Activated CD4-positive, alpha-beta T cell treated with anti-CD3 and anti-CD28 coated beads, Interleukin-10, Interleukin-2, amounts not matched to agents 100 ng/mL and 50 ng/mL, durations not matched to agents 16 hours and 8 hours (primary cell): ENCODE measurements at regions not wholly inside any gene's neighbourhood (a gene's known extent, or its start where the extent isn't known, plus 50 kb on each side); places are given as distances from the start of the nearest gene placed in this dataset.
"Not testable (repeated sequence)": the region's sequence is repeated elsewhere in the genome, so short reads cannot be mapped to it uniquely, and the experiment has no call there.

Experiments used
- DNase-seq: peaks from one replicate; pipeline ENCODE4 v3.0.0-alpha.2; 2020

DNA sequence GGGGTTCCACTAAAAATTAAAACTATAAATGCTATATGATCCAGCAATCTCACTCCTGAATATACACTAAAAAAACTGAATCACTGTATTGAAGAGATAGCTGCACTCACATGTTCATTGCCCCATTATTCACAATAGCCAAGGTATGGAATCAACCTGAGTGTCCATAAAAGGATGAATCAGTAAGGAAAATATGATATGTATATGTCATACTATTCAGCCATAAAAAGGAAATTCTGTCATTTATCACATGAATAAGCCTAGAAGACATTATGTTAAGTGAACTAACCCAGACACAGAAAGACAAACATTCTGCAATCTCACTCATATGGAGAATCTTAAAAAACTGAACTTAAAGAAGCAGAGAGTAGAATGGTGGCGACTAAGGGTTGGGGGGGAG is 1376.2 kb upstream of the CDH9 start:
- DNase-seq = no peak

DNA sequence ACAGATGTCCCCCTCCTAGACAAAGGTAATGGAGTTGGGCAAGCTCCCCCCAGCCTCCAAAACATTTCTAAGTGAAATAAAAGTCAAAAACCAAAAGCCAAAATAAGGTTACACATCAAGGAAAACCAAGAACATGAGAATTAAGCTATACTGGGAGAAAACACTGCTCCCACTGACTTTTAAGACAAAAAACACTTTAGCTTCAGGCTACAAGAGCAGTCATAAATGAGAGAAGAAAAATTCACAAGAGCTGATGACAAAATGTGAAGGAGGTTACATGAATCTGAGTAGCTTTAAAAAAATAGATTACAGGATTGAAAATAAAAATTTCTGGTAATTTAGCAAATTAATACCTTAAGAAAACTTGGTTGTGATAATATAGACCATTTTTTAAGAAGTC is 1370.3 kb upstream of the CDH9 start:
- no peak for DNase-seq

DNA sequence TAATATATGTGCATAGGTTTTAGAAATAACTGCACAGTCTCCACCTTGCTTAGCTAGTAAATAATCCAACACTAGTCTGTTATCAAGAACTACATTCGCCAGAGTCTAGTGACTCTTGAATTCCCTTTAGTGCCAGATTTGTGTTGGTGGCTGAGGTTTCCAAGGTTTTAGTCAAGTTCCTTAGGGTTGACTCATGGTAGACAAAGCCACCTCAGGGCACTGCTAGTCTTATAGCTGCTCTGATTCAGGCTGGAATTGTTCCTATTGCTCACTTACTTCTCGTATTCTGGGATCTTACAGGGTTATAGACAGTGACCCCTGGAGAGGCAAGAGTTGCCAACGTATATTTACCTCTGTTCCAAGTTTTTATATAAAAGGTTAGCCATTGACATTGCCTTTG is 1369.8 kb upstream of the CDH9 start:
- no peak for DNase-seq

DNA sequence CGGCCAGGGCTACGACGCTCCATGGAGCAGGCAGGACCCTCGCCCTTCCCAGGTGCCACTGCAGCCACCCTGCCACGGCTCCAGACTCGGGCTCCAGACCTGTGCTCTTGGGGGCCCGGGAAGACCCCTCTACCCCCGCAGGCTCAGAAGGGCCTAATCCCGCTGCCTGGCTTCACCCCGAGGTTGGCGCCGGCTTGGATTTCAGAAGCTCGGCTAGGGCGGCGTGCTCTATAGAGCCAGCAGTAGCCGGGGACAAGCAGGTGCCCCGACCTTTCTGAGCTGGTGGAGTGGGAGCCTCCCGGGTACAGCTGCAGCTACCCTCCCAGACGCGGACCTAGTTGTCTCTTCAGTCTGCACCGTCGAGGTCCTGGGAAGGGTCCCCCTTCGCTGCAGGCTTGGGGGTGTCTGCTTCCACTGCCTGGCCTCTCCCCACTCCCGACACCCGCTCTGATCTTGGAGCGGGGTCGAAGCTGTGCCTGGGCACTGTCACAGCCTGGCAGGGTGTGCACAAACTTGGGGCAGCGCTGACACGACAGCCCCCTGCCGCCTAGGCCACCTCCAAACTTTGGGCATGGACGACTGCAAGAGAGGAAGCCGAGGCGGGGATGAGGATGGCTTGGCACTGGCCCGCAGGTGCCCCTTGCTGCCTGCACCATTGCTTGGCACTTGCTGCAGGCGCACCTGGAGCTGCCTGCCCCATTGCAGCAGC is 1366.1 kb upstream of the CDH9 start:
- no peak for DNase-seq

DNA sequence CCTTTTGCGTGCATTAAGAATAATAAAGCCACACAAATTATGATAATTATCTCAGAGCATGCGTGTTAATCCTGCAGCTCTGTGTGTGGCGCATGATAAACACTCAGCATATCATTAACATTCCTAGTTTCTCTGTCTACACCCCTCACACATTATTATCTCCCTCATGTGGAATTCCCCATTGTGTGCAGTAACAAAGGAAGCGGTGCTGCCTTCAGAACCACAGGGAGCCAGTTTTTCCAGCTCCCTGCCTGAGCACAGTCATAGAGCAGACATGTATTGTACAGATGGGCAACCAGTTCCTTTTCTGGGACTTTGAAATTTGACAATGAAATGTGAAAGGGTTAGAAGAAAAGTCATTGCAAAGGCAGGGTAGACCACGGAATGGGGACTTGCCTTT is 1365.5 kb upstream of the CDH9 start:
- no peak for DNase-seq

DNA sequence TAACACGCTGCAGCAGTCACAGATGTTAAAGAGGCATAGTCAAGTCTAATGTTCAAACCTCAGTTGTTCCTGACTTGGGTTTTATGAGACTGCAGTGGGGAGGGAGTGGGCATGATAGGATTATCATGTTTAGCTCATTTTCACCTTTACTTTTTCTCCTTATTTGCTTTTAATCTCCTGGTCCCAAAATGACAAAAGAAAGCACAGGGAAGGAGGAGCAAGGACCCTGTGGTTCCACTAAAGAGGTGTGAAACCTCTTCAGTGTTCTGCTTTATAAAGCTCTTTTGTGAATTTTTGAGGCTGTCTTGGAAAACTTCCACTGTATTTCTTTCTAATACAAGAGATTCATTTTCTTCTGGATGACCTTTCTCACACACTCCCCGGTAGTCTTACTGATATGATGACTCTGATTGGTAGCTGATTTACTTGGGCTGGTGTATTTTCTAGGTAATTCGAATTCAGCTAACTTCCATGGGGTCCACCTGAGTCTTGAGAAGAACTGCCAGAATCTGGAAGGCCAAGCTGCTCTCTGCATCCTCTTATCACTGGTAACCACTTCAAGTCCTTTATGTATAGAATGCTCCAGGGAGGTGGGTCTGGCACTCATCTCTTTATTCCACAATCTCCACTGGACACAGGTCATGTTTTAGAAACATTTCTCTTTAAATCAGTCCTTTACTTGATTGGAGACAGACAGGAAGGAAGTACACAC is 1364.4 kb upstream of the CDH9 start:
- no peak for DNase-seq

DNA sequence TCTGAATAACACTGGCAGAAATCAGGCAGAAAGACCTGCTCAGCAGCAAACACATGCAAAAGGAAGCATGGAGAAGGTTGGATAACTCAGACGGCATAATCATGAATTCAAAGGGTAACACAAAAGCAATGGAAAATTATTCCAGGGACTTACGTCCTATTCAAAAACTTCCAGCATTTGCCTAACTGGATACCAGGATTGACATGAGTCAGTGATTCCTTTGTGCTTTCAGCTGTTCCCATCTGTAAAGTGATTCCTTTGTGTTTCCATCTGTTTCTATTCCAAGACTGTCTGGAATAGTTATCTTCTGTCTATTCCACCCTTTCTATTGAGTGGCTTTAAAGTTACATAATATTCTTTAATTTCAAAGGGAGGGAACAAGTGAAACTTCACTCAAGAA is 1361.7 kb upstream of the CDH9 start:
- no peak for DNase-seq

DNA sequence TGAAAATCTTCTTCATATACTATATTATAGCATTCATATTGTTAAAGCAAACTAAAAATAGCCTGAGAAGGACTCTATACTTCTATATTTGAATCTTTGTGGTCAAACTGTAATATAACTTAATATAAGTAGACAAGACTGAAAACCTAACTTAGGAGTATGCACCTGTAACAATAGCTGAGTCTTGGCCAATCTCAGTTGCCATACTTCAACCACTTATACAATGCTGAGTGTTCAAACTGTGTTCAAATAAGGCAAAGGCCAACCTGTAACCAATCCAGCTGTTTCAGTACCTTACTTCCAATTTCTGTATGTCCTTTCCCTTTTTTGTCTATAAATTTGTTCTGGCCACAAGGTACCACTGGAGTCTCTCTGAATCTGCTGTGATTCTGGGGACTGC is 1360.8 kb upstream of the CDH9 start:
- no peak for DNase-seq

DNA sequence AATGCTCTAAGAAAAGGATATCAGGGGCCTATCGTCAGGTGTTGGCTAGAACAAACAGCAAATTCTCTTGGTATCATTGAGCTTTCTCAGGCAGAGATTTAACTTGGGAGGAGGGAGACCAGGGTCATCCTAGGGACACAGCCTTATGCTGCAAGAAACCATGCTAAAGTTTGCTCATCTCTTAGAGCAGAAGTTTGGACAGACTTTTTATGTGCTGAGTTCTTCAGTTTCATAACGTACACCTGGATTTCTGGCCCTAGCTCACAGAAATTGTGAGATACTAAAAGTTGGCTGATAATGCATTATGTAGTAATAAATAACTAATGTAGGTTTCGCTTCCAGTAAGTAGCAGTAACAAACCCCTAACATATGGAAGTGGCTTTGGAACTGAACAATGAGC is 1359.8 kb upstream of the CDH9 start:
- no peak for DNase-seq

DNA sequence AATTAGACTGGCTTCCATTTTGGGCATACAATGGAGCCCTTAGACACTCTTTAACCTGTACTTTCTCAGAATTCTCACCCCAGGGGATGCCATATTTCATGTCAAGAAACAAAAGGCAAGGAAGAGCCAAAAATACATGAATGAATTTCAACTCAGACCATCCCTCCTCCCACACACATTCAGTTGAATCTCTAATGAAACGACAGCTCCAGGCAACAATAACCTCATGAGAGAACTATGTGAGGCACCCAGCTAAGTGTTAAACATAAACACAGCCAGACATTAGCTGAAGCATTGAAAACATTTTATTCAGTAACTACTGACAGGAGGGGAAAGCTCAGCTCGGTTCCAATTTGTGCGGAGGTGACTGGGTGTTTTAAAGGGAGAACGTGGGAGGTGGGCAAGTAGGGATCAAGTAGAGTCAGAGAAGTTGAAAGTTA is 1359.1 kb upstream of the CDH9 start:
- DNase-seq = no peak

DNA sequence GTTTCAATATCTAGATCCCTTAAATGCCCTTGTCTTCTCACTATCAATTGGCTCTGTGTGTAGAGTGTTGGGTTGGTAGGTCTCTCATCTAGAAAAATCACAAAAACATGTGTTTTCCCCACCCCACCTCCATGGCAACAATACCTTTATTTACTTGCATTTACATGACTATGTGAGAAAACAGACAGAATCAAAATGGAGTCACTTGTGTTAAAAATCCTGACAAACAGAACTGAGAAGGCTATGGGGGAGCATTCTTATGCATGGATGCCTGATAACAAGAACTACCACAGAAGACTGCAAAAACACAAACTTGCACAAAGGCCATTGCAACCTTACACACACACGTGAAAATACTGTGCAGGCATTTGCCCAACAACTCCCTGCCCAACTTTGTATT is 1352.9 kb upstream of the CDH9 start:
- no peak for DNase-seq

DNA sequence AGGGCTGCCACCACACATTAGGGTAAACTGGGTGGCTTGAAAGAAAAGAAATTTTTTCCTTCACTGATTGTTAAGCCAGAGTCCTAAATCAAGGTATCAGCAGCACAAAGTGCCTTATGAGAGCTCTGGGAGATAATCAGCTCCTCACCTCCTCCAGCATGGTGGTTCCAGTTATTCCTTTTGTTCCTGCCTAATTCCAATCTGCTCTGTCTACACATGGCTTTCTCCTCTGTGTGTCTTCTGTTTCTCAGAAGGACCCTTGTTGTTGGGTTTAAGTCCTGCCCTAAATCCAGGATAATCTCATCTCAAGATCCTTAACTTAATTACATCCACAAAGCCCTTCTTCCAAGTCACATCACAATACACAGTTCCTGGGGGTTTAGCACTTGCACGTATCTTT is 1352.0 kb upstream of the CDH9 start:
- DNase-seq = no peak

DNA sequence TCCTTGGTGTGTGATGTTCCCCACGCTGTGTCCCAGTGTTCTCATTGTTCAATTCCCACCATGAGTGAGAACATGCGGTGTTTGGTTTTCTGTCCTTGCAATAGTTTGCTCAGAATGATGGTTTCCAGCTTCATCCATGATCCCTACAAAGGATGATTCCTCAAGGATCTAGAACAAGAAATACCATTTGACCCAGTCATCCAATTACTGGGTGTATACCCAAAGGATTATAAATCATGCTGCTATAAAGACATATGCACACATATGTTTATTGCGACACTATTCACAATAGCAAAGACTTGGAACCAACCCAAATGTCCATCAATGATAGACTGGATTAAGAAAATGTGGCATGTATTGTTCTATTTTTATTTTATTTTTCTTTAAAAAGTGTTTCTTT is 1351.3 kb upstream of the CDH9 start:
- not testable (repeated sequence) for DNase-seq

DNA sequence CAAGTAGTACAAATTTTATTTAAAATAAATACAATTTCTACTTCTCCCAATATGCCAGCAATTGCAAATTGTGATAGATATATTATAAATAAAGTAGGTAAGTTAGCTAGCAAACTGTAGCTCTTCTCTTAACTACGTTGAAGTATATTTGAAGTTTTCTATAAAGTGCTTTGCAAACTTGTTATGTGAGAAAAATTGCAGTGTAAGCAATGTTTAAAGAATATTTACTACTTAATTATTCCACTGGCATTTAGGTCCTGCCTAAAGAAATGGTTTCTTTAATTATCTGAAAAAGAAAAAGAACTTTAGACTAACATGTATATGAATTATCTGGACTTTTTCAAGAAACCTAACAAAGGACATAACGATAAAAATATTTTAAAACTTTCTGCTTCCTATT is 1350.0 kb upstream of the CDH9 start:
- DNase-seq = no peak

DNA sequence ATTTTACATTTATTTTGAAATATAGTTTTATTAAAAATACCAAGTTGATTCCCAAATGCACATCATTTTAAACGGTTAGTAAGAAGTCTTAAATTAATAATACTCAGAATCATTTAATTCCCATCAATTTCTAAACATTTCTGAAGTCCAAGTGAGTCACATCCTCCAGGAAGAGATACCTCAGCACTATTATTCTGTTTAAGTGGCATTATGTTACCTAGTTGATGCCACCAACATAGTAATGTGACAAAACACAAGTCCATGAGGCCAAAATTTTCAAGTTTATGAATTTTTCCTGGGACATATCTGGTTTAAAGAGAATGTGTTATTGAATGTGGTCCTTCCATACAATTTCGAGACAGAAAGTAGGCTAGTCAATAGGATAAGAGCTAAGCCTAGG is 1348.3 kb upstream of the CDH9 start:
- DNase-seq = no peak

DNA sequence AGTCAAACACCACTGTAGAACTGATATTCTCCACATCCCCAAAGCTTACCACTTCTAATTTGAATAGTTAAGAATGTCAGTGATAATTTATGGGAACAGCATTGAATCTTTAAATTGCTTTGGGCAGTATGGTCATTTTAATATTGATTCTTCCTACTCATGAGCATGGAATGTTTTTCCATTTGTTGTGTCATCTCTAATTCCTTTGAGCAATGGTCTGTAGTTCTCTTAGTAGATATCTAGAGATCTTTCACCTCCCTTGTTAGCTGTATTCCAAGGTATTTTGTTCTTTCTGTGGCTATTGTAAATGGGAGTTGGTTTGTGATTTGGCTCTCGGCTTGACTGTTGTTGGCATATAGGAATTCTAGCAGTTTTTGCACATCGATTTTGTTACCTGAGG is 1341.8 kb upstream of the CDH9 start:
- no peak for DNase-seq

DNA sequence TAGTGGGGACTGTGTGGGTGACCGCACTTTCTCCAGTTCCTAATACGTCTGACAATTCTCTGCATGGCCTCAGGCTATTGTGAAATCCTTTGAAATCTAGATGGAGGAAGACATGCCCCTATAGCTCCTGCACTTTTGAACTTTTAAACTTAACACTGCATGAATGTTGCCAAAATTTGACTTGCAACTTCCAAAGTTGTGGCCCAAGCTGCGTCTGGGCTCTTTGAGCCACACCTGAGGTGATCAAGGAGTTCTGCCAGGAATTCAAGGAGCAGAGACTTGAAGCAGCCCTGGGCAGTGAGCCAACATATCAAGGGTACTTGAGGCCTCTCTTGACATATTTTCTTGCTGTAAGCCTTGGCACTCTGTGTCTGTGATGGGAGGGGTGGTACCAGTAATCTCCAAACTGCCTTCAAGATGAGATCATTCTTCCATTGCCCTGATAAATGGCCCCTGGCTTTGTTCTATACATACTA is 1336.1 kb upstream of the CDH9 start:
- DNase-seq = no peak

DNA sequence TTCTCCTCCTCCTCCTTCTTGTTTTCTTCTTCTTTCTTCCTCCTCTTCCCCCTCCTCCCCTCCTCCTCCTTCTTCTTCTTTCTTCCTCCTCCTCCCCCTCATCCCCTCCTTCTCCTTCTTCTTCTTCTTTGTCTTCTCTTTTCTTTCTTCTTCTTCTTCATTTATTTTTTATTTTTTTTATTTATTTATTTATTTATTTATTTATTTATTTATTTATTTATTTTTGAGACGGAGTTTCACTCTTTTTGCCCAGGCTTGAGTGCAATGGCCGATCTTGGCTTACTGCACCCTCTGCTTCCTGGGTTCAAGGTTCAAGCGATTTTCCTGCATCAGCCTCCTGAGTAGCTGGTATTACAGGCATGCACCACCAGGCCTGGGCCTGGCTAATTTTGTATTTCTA is 1332.5 kb upstream of the CDH9 start:
- no peak for DNase-seq

DNA sequence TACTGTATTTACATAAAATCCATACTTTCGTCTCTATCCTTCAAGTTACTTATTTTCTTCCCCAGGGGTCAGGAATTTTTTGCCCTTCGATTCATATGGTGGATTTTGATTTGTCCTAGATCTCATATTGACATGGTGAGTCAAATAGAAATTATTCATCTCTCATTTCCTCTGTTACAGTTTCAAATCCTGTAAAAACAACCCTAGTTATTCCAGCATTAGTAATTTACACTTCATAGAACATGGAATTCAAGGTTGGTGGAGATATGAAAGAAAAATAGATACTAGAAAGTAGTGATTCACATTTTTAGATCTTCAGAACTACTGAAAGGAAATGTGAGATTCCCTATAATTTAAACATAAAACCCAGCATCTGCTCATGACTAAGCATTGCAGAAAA is 1331.0 kb upstream of the CDH9 start:
- DNase-seq = no peak

DNA sequence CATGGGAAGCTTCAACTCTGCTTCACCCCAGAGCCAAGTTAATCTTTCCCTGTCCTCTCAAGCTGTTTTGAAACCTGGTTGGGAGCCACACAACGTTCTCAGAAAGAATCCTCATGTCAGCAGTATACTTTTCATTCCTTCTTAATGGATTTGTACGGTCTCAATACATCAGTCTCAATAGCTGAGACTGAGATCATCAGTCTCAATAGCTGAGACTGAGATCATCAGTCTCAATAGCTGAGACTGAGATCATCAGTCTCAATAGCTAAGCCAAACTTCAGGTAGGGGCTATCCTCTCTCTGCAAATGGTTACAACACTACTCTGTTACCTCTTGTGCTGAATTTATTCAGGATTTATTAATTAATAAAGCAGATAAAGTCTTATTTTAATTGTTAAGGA is 1317.4 kb upstream of the CDH9 start:
- no peak for DNase-seq

DNA sequence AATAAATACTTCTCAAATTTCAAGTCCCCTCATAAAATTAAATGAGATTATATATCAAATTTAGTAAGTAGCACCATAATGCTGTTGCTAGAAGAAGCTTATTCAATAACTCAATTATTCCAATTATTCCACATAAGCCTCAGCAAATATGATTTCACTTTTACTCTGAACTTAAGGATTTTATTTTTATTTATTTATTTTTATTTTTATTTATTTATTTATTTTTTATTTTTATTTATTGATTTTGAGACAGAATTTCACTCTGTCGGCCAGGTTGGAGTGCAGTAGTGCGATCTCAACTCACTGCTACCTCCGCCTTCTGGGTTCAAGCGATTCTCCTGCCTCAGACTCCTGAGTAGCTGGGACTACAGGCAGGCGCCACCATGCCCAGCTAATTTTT is 1308.3 kb upstream of the CDH9 start:
- DNase-seq = no peak

DNA sequence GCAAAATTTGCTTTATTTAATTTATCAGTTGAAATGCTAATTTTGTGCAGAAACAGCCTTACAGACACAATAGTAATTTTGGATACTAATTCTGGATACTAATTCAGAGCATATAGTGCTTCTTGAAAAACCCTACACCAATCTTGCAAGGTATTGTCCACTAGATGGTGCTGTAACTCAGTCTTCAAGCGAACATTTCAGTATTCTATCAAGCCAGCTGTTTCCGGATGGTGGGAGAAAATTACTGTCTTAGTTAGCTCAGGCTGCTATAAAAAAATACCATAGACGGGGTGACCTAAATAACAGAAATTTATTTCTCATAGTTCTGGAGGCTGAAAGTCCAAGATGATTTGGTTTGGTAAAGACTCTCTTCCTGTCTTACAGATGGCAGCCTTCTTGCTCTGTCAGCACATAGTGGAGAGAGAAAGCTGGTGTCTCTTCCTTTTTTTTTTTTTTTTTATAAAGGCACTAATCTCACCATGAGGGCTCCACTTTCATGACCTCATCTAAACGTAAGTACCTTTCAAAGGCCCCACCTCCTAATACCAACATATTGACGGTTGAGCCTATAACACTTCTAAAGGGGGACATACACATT is 1306.5 kb upstream of the CDH9 start:
- peak; percentile 6 for DNase-seq

DNA sequence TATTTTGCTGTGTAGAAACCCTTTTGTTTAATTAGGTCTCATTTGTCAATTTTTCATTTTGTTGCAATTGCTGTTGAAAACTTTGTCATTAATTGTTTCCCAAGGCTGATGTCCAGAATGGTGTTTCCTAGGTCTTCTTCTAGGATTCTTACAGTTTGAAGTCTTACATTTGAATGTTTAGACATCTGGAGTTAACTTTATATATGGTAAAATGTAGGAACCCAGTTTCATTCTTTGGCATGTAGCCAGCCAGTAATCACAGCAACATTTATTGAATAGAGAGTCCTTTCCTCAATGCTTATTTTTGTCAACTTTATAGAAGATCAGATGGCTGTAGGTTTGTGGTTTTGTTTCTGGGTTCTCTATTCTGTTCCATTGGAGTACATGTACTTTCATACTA is 1290.8 kb upstream of the CDH9 start:
- DNase-seq = no peak

DNA sequence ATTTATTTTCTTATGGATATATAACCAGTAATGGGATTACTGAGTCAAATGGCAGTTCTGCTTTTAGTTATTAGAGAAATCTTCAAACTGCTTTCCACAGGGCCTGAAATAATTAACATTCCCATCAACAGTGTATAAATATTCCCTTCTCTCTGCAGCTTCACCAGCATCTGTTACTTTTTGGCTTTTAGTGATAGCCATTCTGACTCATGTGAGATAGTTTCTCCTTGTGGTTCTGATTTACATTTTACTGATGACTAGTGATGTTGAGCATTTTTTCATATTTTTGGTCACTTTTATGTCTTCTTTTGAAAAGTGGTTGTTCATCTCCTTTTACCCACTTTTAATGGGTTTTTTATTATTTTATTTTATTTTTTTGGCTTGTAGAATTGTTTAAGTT is 1290.3 kb upstream of the CDH9 start:
- DNase-seq = no peak
